GM18868 (cell line): ENCODE measurements at regions not wholly inside any gene's neighbourhood (a gene's known extent, or its start where the extent isn't known, plus 50 kb on each side); places are given as distances from the start of the nearest gene placed in this dataset.
A peak's percentile ranks its signal among the peaks of the same experiment; 100 is the strongest.

Source experiments
- ATAC-seq: cut with Tn5 transposase; IDR thresholded peaks from one replicate; pipeline ENCODE4 v1.9.1; 2021; ENCODE audit warnings: mild to moderate bottlenecking, moderate library complexity; ENCODE audit not compliant: unreplicated experiment

GRCh38 chr2:155696571-155696970 lies 636.0 kb downstream of the NR4A2 start:
- no peak for ATAC-seq

- no peak for ATAC-seq
Measured at GRCh38 chr2:155695505-155695904, 637.0 kb downstream of the NR4A2 start.

- ATAC-seq: no peak
Measured at GRCh38 chr2:155692856-155693255, 639.7 kb downstream of the NR4A2 start.

- ATAC-seq: no peak
Measured at GRCh38 chr2:155692106-155692505, 640.4 kb downstream of the NR4A2 start.

DNA sequence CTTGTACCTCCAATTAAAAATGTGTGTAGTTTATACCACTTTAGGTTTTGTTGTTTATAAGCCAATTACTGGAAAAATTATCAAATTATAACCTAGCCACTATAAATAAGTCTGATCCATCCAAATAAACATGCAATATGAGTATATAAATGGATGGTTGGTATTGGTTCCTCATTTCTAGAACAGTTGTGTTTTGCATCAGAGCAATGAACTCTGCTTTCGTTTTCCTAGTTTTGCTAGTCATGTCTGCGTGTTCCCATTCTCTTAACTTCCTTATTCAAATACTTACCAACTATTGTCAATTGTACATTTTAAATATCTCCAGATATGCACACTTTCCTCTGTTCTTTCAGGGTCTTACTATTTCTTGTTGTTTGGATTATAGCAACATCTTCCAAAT lies 641.7 kb downstream of the NR4A2 start:
- ATAC-seq: peak; percentile 98

- ATAC-seq: no peak
Measured at GRCh38 chr2:155689791-155690190, 642.7 kb downstream of the NR4A2 start.

GRCh38 chr2:155687181-155687580 lies 645.3 kb downstream of the NR4A2 start:
- ATAC-seq: no peak

- peak; percentile 92 for ATAC-seq
Measured at GRCh38 chr2:155679647-155680046, 652.9 kb downstream of the NR4A2 start.

DNA sequence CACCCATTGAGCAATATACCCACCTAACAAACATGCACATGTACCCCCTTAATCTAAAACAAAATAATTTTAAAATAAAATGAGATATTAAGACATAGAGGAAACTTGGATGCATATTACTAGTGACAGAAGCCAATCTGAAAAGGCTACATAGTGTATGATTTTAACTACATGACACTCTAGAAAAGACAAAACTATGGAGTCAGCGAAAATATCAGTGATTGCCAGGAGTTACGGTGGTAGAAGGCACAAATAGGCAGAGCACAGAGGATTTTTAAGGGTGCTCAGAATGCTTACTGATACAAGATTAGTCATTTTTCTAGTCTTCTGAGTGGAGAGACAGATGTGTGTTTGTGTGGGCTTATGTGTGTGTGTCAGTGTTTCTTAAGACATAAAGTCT lies 656.6 kb downstream of the NR4A2 start:
- no peak for ATAC-seq

DNA sequence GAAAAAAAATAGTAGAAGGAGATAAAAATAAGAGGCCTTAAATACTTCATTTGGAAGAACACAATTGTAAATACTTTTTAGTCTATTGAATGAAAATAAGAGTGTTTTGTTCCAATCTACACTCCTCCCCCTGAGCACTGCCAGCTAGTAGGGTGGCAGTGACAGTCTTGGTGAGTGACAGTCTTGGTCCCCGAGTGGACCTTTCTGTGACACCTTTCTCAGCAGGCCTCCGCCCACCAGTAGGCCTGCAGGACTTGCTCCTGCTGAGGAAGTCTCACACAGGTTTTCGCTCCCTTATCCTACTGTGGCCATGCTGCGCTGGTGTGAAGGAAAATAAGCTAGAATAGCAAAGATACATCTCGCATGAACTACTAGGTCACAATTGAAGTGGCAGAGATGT lies 666.8 kb downstream of the NR4A2 start:
- ATAC-seq: no peak

- ATAC-seq: no peak
Measured at GRCh38 chr2:155663265-155663664, 669.3 kb downstream of the NR4A2 start.

DNA sequence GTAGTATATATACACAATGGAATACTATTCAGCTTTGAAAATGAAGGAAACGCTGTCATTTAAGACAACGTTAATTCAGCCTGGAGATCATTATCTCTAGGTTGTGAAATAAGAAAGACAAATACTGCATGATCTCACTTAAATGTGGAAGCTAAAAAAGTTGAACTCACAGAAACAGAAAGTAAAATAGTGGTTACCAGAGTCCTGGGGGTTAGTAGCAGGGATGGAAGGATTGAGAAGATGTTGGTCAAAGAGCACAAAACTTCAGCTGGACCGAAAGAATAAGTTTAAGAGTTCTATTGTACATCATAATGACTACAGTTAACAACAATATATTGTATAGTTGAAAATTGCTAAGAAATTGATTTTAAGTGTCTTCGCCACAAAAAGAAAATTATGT lies 670.3 kb downstream of the NR4A2 start:
- no peak for ATAC-seq

DNA sequence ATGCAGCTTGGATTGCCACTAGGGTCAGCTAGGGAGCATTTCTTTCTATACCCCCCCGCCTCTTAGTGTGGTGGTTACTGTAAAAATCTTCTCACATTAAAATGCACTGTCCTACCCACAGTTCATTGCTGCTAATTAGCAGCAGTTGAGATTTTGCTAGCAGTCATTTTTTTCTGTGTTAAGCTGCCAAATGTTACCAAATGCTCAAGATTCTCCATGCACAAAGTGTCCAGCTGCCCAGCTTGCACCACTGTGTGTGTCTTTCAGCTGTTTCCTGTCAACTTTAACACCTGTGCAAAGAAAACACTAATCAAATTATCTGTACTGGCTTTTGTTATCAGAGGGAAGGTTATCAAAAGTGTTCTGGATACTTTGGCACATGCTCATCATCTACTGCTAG lies 679.3 kb downstream of the NR4A2 start:
- ATAC-seq: no peak

- ATAC-seq: no peak
Measured at GRCh38 chr2:155651851-155652250, 680.7 kb downstream of the NR4A2 start.

GRCh38 chr2:155645791-155646190 lies 686.7 kb downstream of the NR4A2 start:
- no peak for ATAC-seq

DNA sequence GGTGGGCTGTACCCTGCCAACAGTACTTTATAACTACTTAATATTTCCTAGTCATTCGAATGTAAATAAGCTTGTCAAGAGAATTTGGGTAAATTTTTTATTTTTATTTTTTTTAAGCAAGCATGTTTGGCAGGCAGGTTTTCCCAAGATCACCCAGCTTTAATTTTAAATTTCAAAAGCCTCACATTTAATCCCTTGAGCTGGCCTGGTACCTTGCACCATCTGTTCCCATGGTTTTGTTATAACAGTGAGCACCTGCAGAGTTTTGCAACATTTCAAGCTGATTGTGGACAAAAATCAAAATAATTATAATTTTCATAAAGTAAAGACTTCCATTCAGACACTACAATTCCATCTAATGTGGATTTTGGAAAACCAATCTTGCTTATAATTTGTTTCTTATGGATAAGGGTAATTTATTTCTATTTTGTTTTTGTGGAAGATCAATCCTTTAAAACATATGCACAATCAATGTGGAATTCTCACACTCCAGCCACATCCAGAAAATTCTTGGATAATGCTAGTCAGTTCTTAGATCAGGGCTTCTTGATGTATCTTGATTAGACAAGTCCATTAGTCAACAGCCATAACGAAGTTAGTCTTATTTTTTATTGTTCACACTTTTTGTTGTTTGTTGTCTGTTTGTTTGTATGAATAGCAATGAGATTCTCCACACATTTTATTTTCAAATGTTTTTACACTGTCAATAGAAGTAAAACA lies 689.3 kb downstream of the NR4A2 start:
- ATAC-seq: no peak

DNA sequence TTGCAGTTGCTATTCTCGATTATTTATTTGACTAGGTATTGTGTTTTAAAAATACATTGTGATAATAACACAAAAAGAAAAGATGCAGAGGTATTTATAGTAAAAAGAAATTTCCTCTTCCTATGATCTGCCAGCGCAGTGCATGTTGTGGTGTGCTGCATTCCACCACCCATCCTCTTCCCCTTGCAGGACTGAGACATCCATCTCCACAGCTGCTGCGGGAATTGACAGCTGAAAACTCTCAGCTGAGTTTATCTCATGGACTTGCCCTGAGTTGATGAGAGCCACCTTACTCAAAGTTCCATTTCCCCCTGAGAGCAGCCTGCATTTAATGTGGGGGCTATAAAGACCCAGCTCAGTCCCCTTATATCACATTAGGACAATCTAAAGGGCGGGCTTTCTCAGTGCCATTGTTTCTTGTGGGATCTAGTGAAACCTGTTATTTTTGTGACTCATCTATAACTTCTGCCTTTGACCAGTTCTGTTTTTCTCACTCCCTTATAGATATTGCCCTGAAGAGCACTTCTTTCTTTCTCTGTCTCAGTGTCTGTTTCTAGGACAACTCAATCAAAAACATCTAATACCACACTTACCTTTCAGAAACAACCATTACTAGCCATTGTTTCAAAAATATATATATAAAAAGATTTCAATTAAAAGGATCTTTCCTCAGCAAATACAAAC lies 698.5 kb downstream of the NR4A2 start:
- peak; percentile 88 for ATAC-seq

- no peak for ATAC-seq
Measured at GRCh38 chr2:155633060-155633839, 699.3 kb downstream of the NR4A2 start.

GRCh38 chr2:155630760-155631159 lies 701.8 kb downstream of the NR4A2 start:
- ATAC-seq: no peak

DNA sequence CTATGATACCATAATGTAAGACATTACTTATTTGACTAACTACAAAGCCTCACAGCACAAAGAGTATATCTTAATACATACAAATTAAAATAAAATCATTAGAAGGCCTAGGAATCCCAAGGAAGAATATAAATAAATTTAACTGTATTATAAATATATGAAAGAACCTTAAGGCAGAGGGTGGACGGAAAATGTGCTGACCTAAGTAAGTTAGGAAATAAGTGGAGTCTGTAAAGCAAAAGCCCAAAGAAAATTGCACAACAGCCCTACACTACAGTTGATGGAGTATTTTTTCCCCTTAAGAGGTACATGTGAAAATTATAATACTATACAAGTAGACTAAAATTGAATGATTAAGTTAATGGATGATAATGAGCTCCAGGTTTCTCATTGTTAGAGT lies 710.1 kb downstream of the NR4A2 start:
- no peak for ATAC-seq

GRCh38 chr2:155600914-155601760 lies 731.4 kb downstream of the NR4A2 start:
- no peak for ATAC-seq
